ENCODE measurements at regions not wholly inside any gene's neighbourhood (a gene's known extent, or its start where the extent isn't known, plus 50 kb on each side); places are given as distances from the start of the nearest gene placed in this dataset.

- no peak for TF ChIP-seq CTCF (IDR thresholded peaks at IDR 0.05)
- no peak for TF ChIP-seq FOXJ3 (CRISPR knock-in tag; IDR thresholded peaks at IDR 0.05)
- TF ChIP-seq ZBTB33 (IDR thresholded peaks at IDR 0.05; ENCODE audit: borderline replicate concordance, low read depth), result no peak
- no peak for TF ChIP-seq RXRA (IDR thresholded peaks at IDR 0.05; ENCODE audit: borderline replicate concordance, low read depth)
- TF ChIP-seq MEF2A (IDR thresholded peaks at IDR 0.05; ENCODE audit: borderline replicate concordance, low read depth), result no peak
- TF ChIP-seq POLR2AphosphoS5 (IDR thresholded peaks at IDR 0.05; ENCODE audit: low read depth, low read length), result no peak
- TF ChIP-seq MXI1 (IDR thresholded peaks at IDR 0.05; ENCODE audit: low read depth, low read length), result no peak
- no peak for TF ChIP-seq SIN3A (IDR thresholded peaks at IDR 0.05; ENCODE audit: borderline replicate concordance, low read depth, low read length)
- TF ChIP-seq EP300 (IDR thresholded peaks at IDR 0.05; ENCODE audit: borderline replicate concordance in 1 of 2, low read depth in 1 of 2, low read length in 1 of 2), result no peak
Measured at GRCh38 chr12:27384261-27384590, 51.6 kb downstream of the BMAL2 start.

All from SK-N-SH (cell line).